Kidney capillary endothelial cell (primary cell): ENCODE measurements at regions not wholly inside any gene's neighbourhood (a gene's known extent, or its start where the extent isn't known, plus 50 kb on each side); places are given as distances from the start of the nearest gene placed in this dataset.
"Not testable (repeated sequence)": the region's sequence is repeated elsewhere in the genome, so short reads cannot be mapped to it uniquely, and the experiment has no call there.

ENCODE experiments used
- DNase-seq: peaks from one replicate; pipeline ENCODE4 v3.0.0-alpha.2; 2018; ENCODE audit warnings: low spot score

- not testable (repeated sequence) for DNase-seq
These were observed 111.4 kb upstream of the RBPJ start for GRCh38 chr4:26209378-26209777.

GRCh38 chr4:26212528-26212927 lies 108.3 kb upstream of the RBPJ start:
- DNase-seq = no peak

- no peak for DNase-seq
These were observed 107.5 kb upstream of the RBPJ start for GRCh38 chr4:26213317-26213716.

- DNase-seq = no peak
These were observed 105.8 kb upstream of the RBPJ start for GRCh38 chr4:26214994-26215393.

GRCh38 chr4:26215725-26216124 lies 105.1 kb upstream of the RBPJ start:
- DNase-seq = no peak

- DNase-seq = no peak
These were observed 103.3 kb upstream of the RBPJ start for GRCh38 chr4:26217481-26217880.

GRCh38 chr4:26217961-26218676 lies 102.7 kb upstream of the RBPJ start:
- DNase-seq = no peak

GRCh38 chr4:26218677-26219605 lies 101.9 kb upstream of the RBPJ start:
- DNase-seq = no peak

GRCh38 chr4:26220696-26221095 lies 100.1 kb upstream of the RBPJ start:
- no peak for DNase-seq

GRCh38 chr4:26223155-26223554 lies 97.7 kb upstream of the RBPJ start:
- DNase-seq = no peak

GRCh38 chr4:26226629-26227376 lies 94.0 kb upstream of the RBPJ start:
- DNase-seq = no peak

- no peak for DNase-seq
These were observed 93.1 kb upstream of the RBPJ start for GRCh38 chr4:26227601-26228229.

- no peak for DNase-seq
These were observed 91.9 kb upstream of the RBPJ start for GRCh38 chr4:26228883-26229282.

- DNase-seq = no peak
These were observed 90.8 kb upstream of the RBPJ start for GRCh38 chr4:26229974-26230373.

GRCh38 chr4:26233350-26233749 lies 87.5 kb upstream of the RBPJ start:
- DNase-seq = no peak

- DNase-seq = no peak
These were observed 85.3 kb upstream of the RBPJ start for GRCh38 chr4:26235500-26235899.

- no peak for DNase-seq
These were observed 82.9 kb upstream of the RBPJ start for GRCh38 chr4:26237916-26238315.

- DNase-seq = no peak
These were observed 82.4 kb upstream of the RBPJ start for GRCh38 chr4:26238426-26238777.

GRCh38 chr4:26238778-26239679 lies 81.8 kb upstream of the RBPJ start:
- DNase-seq = no peak

GRCh38 chr4:26239801-26240200 lies 81.0 kb upstream of the RBPJ start:
- DNase-seq = no peak

GRCh38 chr4:26241179-26241578 lies 79.6 kb upstream of the RBPJ start:
- DNase-seq = no peak
